ENCODE measurements at regions not wholly inside any gene's neighbourhood (a gene's known extent, or its start where the extent isn't known, plus 50 kb on each side); places are given as distances from the start of the nearest gene placed in this dataset.
"Not testable (repeated sequence)": the region's sequence is repeated elsewhere in the genome, so short reads cannot be mapped to it uniquely, and the experiment has no call there.

- Histone ChIP-seq H3K36me3 (ENCODE audit: control insufficient read depth, insufficient read depth, low read length) (no peaks in the 10 kb centered on the region), H3K4me3 (replicated peaks; ENCODE audit: low read depth, low read length) (no peak overlapping the region), H3K27me3 (replicated peaks; ENCODE audit: control insufficient read depth, insufficient read depth, low read length) (no peaks in the 10 kb centered on the region)
- no peak for DNase-seq (ENCODE audit: extremely low read depth, insufficient read length)
- no peak for TF ChIP-seq CTCF (IDR thresholded peaks at IDR 0.05; ENCODE audit: insufficient read depth, low read length, poor library complexity, severe bottlenecking)
Observed at GRCh38 chr7:159205833-159206232, 61.2 kb upstream of the VIPR2 start.

GRCh38 chr7:159204664-159205063 is 60.0 kb upstream of the VIPR2 start:
- H3K36me3 ChIP-seq (ENCODE audit: control insufficient read depth, insufficient read depth, low read length), result no peaks in the 10 kb centered on the region
- H3K4me3 ChIP-seq (replicated peaks; ENCODE audit: low read depth, low read length), result no peak overlapping the region
- TF ChIP-seq CTCF (IDR thresholded peaks at IDR 0.05; ENCODE audit: insufficient read depth, low read length, poor library complexity, severe bottlenecking), result no peak
- H3K27me3 ChIP-seq (replicated peaks; ENCODE audit: control insufficient read depth, insufficient read depth, low read length), result no peaks in the 10 kb centered on the region
- no peak for DNase-seq (ENCODE audit: extremely low read depth, insufficient read length)

- not testable (repeated sequence) for H3K27me3 ChIP-seq (replicated peaks; ENCODE audit: control insufficient read depth, insufficient read depth, low read length); H3K36me3 ChIP-seq (ENCODE audit: control insufficient read depth, insufficient read depth, low read length); H3K4me3 ChIP-seq (replicated peaks; ENCODE audit: low read depth, low read length); DNase-seq (ENCODE audit: extremely low read depth, insufficient read length)
Observed at GRCh38 chr7:159203253-159203652, 58.6 kb upstream of the VIPR2 start.

- Histone ChIP-seq H3K36me3 (ENCODE audit: control insufficient read depth, insufficient read depth, low read length) (no peaks in the 10 kb centered on the region), H3K27me3 (replicated peaks; ENCODE audit: control insufficient read depth, insufficient read depth, low read length) (no peaks in the 10 kb centered on the region), H3K4me3 (replicated peaks; ENCODE audit: low read depth, low read length) (no peak overlapping the region)
- TF ChIP-seq CTCF (IDR thresholded peaks at IDR 0.05; ENCODE audit: insufficient read depth, low read length, poor library complexity, severe bottlenecking), result no peak
- DNase-seq (ENCODE audit: extremely low read depth, insufficient read length), result no peak
Observed at GRCh38 chr7:159201722-159202330, 57.2 kb upstream of the VIPR2 start.

GRCh38 chr7:159200421-159200820 is 55.8 kb upstream of the VIPR2 start:
- Histone ChIP-seq H3K27me3 (replicated peaks; ENCODE audit: control insufficient read depth, insufficient read depth, low read length) (no peaks in the 10 kb centered on the region), H3K36me3 (ENCODE audit: control insufficient read depth, insufficient read depth, low read length) (no peaks in the 10 kb centered on the region), H3K4me3 (replicated peaks; ENCODE audit: low read depth, low read length) (no peak overlapping the region)
- no peak for TF ChIP-seq CTCF (IDR thresholded peaks at IDR 0.05; ENCODE audit: insufficient read depth, low read length, poor library complexity, severe bottlenecking)
- no peak for DNase-seq (ENCODE audit: extremely low read depth, insufficient read length)

- no peak overlapping the region for H3K4me3 ChIP-seq (replicated peaks; ENCODE audit: low read depth, low read length)
- DNase-seq (ENCODE audit: extremely low read depth, insufficient read length), result no peak
- TF ChIP-seq CTCF (IDR thresholded peaks at IDR 0.05; ENCODE audit: insufficient read depth, low read length, poor library complexity, severe bottlenecking), result no peak
- H3K36me3 ChIP-seq (ENCODE audit: control insufficient read depth, insufficient read depth, low read length), result no peaks in the 10 kb centered on the region
- no peaks in the 10 kb centered on the region for H3K27me3 ChIP-seq (replicated peaks; ENCODE audit: control insufficient read depth, insufficient read depth, low read length)
Observed at GRCh38 chr7:159198016-159198724, 53.5 kb upstream of the VIPR2 start.

Data from GM06990 (cell line).